NCI-H2107 treated with DMSO at 0.1 percent for 48 hours (cell line): ENCODE measurements at regions not wholly inside any gene's neighbourhood (a gene's known extent, or its start where the extent isn't known, plus 50 kb on each side); places are given as distances from the start of the nearest gene placed in this dataset.
"Not testable (repeated sequence)": the region's sequence is repeated elsewhere in the genome, so short reads cannot be mapped to it uniquely, and the experiment has no call there.

Experiments used
- DNase-seq: peaks from one replicate; lab custom pipeline; 2025; ENCODE audit not compliant: unreplicated experiment; lab: John Stamatoyannopoulos, UW

DNA sequence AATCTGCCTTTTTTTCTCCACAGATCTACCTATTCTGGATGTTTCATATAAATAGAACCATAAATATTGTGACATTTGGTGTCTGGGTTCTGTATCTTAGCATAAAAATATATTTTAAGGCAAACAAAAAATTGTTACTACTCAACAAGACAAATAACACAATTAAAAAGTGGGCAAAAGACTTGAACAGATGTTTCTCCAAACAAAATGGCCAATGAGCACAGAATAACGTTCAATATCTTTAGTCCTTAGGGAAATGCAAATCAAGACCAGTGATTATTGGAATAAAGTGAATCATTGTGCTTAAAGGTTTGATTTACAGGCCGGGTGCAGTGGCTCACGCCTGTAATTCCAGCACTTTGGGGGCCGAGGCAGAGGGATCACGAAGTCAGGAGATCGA, 1331.3 kb downstream of the AACS start:
- no peak for DNase-seq

DNA sequence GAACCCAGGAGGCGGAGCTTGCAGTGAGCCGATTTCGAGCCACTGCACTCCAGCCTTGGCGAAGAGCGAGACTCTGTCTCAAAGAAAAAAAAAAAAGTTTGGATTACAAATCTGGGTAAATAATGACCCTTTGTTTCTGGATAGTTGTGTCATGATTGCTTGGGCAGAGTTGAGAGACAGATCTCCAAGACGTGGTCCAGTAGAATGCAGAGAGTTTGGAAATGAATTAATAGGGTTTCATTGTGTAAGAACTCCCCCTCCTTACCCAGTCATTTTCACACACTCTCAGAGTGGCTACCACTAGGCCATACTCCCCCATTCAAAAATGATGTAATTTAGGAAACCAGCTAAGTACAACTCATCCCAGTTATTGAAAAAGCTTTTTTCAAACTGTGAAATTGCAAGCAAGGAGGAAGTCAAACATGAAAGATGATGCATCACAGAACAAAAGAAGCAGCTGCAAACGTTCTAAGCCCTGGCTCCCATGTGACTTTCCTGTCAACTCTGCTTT, 1331.9 kb downstream of the AACS start:
- no peak for DNase-seq

DNA sequence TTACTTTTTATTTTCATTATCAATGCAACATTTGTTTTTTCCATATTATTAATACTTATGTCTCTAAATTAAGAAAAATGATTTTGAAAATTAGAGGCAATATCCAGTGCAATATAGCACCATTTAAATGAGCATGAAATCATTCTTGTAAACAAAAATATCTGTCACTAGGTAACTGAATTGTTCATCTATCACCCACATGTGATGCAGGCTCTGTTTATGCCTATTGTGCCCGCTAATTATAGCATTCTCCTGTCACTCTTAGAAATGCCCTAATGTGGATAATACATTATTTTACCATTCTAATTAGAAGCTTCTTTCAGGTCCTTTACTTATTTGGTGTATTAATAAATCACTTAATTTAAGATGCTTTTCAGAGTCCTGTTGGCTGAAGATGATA, 1332.4 kb downstream of the AACS start:
- DNase-seq, result no peak

DNA sequence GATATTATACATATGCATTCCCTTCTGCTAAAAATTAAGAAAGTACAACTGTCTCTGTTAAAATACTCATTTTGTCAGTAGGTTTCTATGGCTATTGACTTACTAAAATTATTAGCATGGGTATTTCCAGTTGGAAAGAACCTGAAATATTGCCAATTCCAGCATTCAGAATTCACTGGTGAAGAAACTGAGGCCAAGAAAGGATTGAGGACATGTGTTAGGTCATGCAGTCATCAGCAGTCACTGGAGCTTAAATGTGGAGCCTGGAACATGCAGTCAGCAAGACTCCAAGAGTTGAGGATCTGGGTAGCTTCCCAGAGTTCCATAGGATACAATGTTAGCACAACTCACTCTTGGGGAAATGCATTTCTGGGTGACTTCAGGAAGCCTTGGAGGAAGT, 1335.6 kb downstream of the AACS start:
- DNase-seq, result no peak

DNA sequence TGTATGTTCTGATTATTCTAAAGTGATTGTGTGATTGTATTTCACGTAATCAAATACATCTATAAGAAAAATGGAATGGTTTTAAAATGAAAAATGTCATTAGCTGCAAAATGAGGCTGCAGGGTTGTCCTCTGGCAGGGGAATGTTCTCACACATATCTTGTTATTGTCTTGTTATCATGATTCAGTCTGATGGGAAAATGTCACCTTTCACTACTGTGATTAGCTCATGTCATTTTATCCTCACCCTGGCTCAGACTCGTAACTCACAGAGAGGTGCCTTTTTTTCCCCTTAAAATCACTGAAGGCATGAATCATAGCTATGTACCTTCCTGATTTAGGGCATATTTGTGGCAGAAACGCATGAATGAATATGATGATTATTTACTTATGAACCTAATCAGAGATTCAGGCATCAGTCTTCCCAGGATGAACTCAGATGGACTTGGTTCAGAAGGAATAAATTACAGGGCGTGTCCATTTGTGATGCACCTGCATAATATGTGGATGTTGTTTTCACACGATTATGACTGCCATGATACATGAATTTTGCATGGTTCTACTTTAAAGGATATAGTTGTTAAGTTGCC, 1339.2 kb downstream of the AACS start:
- DNase-seq, result no peak

DNA sequence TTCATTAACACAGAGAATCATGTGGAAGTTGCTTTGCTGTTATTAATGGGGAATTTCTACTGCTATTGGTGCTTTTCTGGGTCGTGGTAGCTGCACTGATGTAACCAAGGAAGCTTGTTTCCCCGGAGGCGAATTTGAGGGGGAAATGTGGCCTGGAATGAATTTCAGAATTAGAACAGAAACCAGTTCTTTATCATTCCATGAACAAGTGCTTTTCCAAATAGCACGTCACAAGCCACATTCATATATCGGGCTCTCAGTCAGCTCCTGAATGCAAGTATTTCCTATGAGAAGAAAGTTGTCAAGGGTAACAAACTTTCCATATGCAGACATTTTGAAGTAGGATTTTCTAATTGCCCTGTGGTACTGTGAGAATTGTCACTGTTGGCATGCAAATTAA, 1353.2 kb downstream of the AACS start:
- no peak for DNase-seq

DNA sequence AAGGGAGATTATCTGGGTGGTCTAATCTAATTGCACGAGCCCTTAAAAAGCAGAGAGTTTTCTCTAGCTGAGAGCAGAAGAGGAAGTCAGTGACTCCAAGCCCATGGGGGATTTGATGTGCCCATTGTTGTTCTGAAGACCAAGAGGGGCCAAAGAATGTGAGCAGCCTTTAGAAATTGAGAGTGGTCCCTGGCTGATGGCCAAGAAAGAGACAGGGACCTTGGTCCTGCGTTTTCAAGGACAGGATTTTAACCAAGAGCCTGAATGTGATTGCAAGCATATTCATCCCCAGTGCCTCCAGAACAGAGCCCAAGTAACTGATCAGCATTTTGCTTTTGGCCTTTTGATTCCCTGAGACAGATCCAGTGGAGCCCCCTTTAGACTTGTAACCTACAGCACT, 1353.9 kb downstream of the AACS start:
- no peak for DNase-seq

DNA sequence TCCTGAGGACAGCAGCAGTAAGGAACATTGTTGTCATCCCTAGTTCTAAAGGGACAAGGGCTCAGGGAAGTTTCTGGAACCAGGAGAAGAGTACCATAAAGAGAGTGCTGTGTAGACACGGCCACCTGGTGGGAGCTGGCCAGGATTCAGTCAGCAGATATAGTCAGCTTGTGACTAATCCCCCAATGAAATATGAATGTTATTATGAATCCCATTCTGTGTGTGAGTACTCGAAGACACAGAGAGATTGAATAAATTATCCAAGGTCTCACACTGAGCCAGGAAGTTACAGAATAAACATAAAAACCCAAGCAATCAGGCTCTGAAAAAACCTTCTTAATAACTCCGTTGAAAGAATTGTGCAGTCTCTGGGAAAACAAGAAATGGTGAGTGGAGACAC, 1359.5 kb downstream of the AACS start:
- no peak for DNase-seq

DNA sequence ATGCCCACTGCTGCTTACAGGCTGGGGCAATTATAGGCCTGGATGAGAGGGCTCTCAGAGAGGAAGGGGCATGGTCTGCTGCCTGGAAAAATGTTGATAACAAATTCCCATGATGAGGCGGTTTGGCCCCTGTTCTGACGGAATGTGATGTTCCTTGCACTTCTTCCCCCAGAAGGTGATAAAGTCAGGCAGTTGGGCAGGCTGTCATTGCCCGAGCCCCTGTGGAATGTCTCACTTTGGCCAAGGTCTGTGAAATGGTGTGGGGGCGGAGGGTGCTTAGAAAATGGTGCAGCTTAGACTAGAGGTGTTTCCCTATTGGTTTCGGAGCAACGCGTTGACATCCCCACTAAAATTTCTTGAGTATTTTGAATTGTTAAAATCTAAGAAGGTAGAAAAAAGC, 1360.0 kb downstream of the AACS start:
- no peak for DNase-seq

DNA sequence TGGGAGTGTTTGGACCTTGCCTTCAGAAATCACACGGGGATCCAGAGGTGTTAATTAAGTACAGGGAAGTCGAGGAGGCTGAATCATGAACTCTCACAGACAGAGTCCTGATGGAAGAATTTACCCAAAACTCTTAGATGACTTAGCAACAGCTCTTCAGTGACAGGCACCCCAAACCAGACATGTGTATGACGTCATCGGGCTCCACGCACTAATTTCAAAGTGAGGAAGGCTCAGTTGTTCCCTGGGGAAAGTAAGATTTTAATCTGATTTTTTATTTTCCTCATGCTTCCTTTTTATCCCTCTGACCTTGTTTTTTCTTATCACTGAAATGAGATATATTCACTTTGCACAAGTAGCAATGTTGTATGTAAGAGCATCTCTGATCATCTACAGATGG, 1363.5 kb downstream of the AACS start:
- DNase-seq, result no peak

DNA sequence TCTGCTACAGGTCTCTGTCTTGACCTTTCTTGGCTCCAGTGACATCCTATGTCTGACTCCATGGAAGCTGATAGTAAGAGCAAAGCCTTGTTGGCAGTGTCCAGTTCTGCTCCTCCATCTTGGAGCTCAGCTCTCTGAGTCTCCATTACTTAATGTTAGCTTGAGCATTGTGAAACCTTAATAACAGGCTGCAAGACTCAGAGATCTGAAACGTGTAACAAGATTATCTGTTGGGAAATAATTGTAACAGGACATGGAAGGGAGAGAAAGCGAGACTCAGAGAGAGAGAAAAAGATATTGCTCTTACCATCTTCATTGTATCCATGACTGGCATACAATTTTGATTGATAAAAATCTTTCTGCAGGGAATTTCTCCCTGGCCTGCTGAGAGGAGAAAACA, 1365.7 kb downstream of the AACS start:
- DNase-seq, result no peak

DNA sequence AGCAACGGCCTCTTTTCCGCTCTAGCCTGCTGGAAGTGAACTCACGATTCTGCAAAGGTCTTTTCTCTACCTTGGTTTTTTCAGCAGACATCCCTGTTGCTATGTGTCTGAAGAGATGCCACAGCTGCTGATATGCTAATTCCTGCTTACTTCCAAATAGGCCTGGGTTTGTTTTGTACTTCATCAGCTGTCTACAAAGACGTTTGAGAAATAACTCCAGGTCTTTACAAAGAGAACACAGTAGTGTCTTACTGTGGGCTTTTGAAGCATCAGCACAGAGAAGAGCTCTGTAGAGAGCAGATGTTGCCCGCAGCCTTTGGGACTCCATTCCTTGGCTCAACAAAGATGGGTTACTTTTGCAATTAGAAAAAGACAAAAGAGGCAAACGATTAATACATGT, 1366.5 kb downstream of the AACS start:
- DNase-seq, result no peak

DNA sequence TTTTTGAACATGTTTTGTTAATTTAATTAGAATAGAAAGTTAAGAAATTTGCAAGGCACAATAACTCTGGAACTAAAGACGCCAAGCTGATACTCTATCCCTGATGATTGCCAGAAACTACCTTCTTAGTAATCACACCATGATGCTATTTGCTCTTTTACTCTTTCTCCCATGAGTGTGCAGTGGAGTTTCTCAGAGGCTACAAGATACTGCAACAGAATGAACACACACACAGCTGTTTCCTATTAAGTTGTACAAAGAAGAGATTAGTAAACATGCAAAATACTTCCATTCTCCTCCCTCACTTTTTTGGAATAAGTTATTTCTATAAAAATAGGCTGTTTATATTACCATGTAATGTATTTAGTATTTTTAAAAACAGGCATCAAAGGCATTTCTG, 1367.5 kb downstream of the AACS start:
- DNase-seq, result no peak

DNA sequence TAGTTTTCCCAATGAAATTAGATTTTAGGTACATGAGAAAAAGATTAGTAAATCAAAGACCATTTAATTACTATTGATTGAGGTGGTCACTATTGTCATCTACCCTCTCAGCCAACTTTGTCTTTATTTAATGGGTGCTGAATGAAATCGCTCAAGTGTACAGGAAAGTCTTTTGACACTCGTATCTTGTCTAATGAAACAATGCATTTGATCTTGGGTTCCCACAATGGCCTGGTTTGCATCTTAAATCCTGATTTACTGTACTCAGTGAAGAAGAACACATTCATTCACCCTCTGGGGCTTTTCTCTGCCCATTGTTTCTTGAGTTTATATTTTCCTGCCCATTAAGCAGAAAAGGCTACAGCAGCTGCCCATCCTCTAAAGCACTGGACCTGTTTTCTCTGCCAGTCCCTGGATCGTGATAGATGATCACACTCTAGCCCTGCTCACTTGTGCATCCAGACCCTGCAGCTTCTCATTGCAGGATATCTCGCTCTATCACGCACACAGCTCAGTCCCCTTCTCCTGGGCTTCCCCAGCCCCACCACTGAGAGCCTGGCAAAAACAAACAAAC, 1369.3 kb downstream of the AACS start:
- DNase-seq, result no peak

DNA sequence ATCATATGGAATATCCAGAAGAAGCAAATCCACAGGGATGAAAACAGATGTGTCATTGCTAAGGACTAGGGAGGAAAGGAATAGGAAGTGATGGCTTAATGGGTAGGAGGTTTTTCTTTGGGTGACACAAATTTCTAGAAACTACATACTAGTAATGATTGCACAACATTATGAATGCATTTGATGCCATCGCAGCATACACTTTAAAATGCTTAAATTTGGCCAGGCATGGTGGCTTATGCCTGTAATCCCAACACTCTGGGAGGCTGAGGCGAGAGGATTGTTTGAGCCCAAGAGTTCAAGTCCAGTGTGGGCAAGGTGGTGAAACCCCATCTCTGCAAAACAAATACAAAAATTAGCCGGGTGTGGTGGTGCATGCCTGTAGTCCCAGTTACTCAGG, 1370.8 kb downstream of the AACS start:
- DNase-seq, result no peak

DNA sequence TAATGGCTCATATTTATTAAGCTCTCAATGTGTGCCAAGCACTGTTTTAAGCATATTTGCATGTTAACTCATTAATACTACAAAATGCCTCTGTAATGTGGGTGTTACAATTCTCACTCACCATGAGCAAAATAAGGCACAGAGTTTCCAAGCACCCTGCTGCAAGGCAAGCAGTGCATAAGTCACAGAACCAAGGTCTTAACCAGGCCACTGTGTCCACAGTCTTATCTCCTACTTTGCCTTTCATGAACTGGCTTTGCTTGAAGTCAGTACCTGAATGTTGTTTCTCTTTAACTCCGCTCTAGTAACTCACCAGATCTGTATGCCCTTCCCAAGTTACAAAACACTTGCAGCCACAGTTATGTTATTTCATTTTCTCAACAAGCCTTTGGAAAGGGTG, 1372.7 kb downstream of the AACS start:
- no peak for DNase-seq

DNA sequence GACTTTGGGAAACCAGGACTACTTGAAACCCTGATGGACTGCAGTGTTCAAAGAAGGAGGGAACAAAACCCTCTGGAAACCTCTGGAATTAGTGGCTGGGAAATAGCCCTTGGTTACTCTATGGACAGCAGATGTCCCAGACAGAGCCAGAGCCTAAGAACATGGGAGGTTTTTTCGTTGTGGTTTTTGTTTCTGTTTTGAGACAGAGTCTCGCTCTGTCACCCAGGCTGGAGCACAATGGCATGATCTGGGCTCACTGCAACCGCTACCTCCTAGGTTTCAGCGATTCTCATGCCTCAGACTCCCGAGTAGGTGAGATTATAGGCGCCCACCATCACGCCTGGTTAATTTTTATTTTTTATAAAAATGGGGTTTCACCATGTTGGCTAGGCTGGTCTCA, 1378.7 kb downstream of the AACS start:
- DNase-seq, result no peak

DNA sequence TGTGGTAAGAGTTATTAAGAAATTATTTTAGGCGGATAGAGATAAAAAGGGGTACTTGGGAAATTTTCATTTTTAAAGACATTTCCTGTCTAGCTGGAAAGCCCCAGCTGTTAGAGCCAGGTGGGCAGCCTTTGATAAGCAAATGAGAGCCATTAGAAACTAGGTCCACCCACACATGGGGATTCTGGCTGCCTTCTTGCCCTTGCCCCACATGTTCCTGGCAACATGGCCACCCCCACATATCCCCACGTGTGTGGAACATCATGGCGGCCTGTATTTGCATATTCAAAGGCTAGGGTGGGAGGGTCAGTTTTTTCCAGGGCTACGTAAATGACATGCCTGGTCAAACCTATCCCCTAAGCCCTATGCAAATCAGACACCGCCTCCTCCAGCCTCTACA, 1382.1 kb downstream of the AACS start:
- no peak for DNase-seq

DNA sequence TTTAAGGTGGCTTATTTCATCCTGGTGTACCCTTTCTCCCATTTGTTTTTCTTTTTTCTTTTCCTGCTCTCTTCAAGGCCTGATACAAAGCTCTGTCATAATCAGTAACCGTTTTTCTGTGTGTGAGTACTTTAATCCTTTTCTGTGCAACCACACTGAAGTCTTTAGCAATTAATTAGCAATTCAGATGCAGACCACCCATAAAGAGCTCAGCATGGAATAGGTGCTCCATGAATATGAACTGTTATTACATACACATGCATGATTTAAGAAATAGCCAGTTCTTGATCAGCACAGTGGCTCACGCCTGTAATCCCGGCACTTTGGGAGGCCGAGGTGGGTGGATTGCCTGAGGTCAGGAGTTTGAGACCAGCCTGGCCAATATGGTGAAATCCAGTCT, 1386.6 kb downstream of the AACS start:
- DNase-seq, result no peak

DNA sequence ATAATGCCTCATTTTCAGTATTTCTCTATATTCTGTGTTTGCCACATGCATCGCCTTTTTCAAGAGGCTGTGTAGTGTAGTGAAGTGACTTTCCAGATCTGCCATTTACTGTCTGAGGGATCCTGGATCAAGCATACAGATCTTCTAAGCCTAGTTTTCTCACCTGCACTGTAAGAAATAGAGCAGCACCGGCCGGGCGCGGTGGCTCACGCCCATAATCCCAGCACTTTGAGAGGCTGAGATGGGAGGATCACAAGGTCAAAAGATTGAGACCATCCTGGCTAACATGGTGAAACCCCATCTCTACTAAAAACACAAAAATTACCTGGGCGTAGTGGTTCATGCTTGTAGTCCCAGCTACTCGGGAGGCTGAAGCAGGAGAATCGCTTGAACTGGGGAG, 1387.5 kb downstream of the AACS start:
- DNase-seq, result not testable (repeated sequence)

DNA sequence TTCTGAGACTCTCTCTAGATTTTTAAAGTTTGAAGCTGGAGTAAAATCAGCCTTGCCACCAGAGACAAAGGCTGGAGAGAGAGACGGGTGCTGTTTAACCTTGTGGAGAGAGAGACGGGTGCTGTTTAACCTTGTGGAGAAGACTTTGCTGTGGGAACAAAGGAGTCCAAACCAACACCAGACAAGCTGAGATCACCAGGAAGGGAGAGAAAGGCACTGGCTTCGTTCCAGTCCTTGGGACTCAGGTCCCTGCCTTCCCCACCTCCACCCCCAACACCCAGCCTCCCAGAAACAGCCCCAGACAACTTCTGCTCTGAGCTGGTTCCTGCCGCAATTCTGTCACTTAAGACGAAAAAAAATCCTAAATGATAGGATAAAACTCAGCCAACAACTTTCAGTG, 1389.3 kb downstream of the AACS start:
- no peak for DNase-seq

DNA sequence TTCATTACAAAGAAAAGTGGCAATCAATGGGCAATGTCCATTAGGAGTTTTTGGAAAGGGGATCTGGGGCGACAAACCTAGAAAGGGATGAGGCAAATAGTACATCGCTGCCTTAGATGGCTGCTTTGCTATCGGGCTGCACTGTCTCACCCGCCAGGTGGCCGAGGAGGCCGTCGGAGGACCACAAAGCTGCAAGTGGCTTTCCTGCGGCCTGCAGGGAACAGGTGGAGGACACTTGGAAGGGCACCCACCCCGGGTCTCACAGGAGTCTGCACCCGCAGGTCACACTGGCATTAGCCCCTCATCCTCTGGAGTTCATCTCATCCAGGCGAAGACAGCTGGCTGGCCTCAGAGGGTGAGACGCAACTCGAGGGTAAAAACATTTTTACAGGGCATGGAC, 1392.5 kb downstream of the AACS start:
- DNase-seq, result no peak

DNA sequence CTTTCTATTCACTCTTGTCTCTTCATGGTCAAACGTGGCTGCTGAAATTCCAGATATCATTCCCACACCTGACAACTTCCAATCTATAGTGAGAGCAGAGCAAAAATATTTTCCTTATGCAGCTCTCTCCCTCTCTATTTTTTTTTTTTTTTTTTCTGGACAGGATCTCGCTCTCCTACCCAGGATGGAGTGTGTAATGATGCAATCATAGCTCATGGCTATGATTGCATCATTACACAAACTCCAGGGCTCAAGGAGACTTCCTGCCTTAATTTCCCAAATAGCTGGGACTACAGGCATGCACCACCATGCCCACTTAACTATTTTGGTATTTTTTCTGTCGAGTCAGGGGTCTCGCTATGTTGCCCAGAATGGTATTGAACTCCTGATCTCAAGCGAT, 1398.9 kb downstream of the AACS start:
- DNase-seq, result no peak
